ENCODE measurements at regions not wholly inside any gene's neighbourhood (a gene's known extent, or its start where the extent isn't known, plus 50 kb on each side); places are given as distances from the start of the nearest gene placed in this dataset.

GRCh38 chr1:56357927-56358690, 221.3 kb downstream of the PLPP3 start:
- TF ChIP-seq REST (IDR thresholded peaks at IDR 0.05) (no peak), CTCF (IDR thresholded peaks at IDR 0.05) (no peak), POLR2A (IDR thresholded peaks at IDR 0.05; ENCODE audit: low read length) (no peak), JUNB (IDR thresholded peaks at IDR 0.05) (no peak), NR3C1 (IDR thresholded peaks at IDR 0.05) (no peak), KDM5A (IDR thresholded peaks at IDR 0.05) (no peak), RARB (CRISPR knock-in tag; IDR thresholded peaks at IDR 0.05) (no peak), NFE2L2 (conservative IDR thresholded peaks at IDR 0.05; ENCODE audit: low read length) (no peak), EP300 (IDR thresholded peaks at IDR 0.05) (no peak), RFX5 (IDR thresholded peaks at IDR 0.05) (no peak), MAFK (IDR thresholded peaks at IDR 0.05; ENCODE audit: partially characterized antibody) (no peak)
- TF ChIP-seq, protein P1, sequence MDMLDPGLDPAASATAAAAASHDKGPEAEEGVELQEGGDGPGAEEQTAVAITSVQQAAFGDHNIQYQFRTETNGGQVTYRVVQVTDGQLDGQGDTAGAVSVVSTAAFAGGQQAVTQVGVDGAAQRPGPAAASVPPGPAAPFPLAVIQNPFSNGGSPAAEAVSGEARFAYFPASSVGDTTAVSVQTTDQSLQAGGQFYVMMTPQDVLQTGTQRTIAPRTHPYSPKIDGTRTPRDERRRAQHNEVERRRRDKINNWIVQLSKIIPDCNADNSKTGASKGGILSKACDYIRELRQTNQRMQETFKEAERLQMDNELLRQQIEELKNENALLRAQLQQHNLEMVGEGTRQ (IDR thresholded peaks at IDR 0.05), result no peak
